Tibial nerve (tissue), 4 donors: ENCODE measurements at regions not wholly inside any gene's neighbourhood (a gene's known extent, or its start where the extent isn't known, plus 50 kb on each side); places are given as distances from the start of the nearest gene placed in this dataset.

ENCODE experiments used
- DNase-seq, 2 donors: peaks; one replicate each; pipeline ENCODE4 v3.0.0-alpha.2; 2019; ENCODE audit warnings: low spot score in 2 of 2
- H3K27ac ChIP-seq, 4 donors: fragments of 200-600 bp; sonication (generic) in 3 of 4; one replicate each; pipeline ENCODE4 v1.5.1; 2017 to 2019; ENCODE audit warnings: mild to moderate bottlenecking in 1 of 4
- H3K27me3 ChIP-seq, 2 donors: fragments of 200-600 bp; sonication (generic) in 1 of 2; one replicate each; pipeline versions ENCODE4 v1.5.1 to v1.6.0; 2017 to 2019
- H3K36me3 ChIP-seq, 3 donors: fragments of 200-600 bp; sonication (generic); one replicate each; pipeline ENCODE4 v1.5.1; 2018 to 2019
- H3K4me1 ChIP-seq, 4 donors: fragments of 200-600 bp; sonication (generic) in 3 of 4; one replicate each; pipeline ENCODE4 v1.5.1; 2017 to 2019
- H3K4me3 ChIP-seq, 4 donors: fragments of 200-600 bp; sonication (generic) in 3 of 4; one replicate each; pipeline ENCODE4 v1.5.1; 2017 to 2019; ENCODE audit warnings: mild to moderate bottlenecking in 1 of 4, moderate library complexity in 1 of 4
- H3K9me3 ChIP-seq, 4 donors: fragments of 200-600 bp; sonication (generic) in 3 of 4; one replicate each; pipeline ENCODE4 v1.5.1; 2017 to 2019
- CTCF ChIP-seq, 5 experiments: fragments of 200-600 bp in 3 of 5; fragments of 450-650 bp in 2 of 5; sonication (generic) in 3 of 5; IDR thresholded peaks; one replicate each; pipeline ENCODE4 v1.5.1; 2016 to 2019; ENCODE audit warnings: antibody characterized with exemption in 5 of 5, mild to moderate bottlenecking in 3 of 5, moderate library complexity in 2 of 5
- EP300 ChIP-seq, 2 donors: sonication (generic); formaldehyde crosslinking; IDR thresholded peaks; one replicate each; pipeline ENCODE4 v1.6.1; 2017; ENCODE audit warnings: antibody characterized with exemption in 2 of 2, mild to moderate bottlenecking in 1 of 2
- POLR2A ChIP-seq, 2 donors: fragments of 450-650 bp; IDR thresholded peaks; one replicate each; pipeline ENCODE4 v1.6.1; 2017; ENCODE audit warnings: antibody characterized with exemption in 2 of 2, mild to moderate bottlenecking in 2 of 2, moderate library complexity in 2 of 2
- WGBS, 2 donors: methylation state at CpG; one replicate each; pipeline ENCODE4 v1.1.5; 2018; 5-methylcytosine and 5-hydroxymethylcytosine counted together

DNA sequence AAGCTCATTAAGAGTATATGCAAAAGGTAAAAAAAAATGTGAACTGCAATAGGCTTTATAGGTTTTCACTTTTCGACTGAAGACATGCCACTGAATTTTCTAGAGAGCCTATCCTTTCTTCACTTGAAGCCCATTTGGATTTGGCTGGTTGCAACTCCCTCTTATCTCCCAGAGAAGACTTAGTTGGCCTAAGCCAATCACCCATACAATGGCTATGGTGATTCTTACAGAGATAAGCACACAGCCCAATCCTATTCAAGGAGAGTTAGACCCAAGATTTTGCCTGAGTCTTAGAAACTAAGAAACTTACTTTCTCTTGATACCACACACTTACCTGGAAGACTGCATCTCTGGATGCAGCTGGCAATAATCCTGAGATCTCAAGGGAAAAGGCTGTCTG lies 167.3 kb upstream of the PTCHD4 start:
- Histone ChIP-seq H3K4me3 (no peak overlapping the region), H3K27ac (no peak overlapping the region), H3K36me3 (no peaks in the 10 kb centered on the region), H3K27me3 (no peaks in the 10 kb centered on the region), H3K4me1 (peaks cover 0 to 6% (median 0%) of the 10 kb centered on the region in 4 donors), H3K9me3 (no peaks in the 10 kb centered on the region)
- no peak for TF ChIP-seq POLR2A (IDR thresholded peaks at IDR 0.05)
- no peak for TF ChIP-seq CTCF (IDR thresholded peaks at IDR 0.05)
- no peak for TF ChIP-seq EP300 (IDR thresholded peaks at IDR 0.05)
- DNase-seq, result no peak
- 83 to 93% methylated on average over 1 of the region's 1 CpG for WGBS, 2 donors

GRCh38 chr6:48272518-48272917 lies 161.5 kb upstream of the PTCHD4 start:
- WGBS, 2 donors, result 96% methylated on average over 1 of the region's 1 CpG
- Histone ChIP-seq H3K27me3 (no peaks in the 10 kb centered on the region), H3K27ac (no peak overlapping the region), H3K36me3 (no peaks in the 10 kb centered on the region), H3K9me3 (peaks cover 0 to 5% (median 1%) of the 10 kb centered on the region in 4 donors), H3K4me3 (no peak overlapping the region), H3K4me1 (no peaks in the 10 kb centered on the region)
- no peak for DNase-seq
- no peak for TF ChIP-seq EP300 (IDR thresholded peaks at IDR 0.05)
- no peak for TF ChIP-seq POLR2A (IDR thresholded peaks at IDR 0.05)
- no peak for TF ChIP-seq CTCF (IDR thresholded peaks at IDR 0.05)

- Histone ChIP-seq H3K4me1 (no peaks in the 10 kb centered on the region), H3K4me3 (no peak overlapping the region)
Observed at GRCh38 chr6:48255094-48255493, 144.1 kb upstream of the PTCHD4 start.

DNA sequence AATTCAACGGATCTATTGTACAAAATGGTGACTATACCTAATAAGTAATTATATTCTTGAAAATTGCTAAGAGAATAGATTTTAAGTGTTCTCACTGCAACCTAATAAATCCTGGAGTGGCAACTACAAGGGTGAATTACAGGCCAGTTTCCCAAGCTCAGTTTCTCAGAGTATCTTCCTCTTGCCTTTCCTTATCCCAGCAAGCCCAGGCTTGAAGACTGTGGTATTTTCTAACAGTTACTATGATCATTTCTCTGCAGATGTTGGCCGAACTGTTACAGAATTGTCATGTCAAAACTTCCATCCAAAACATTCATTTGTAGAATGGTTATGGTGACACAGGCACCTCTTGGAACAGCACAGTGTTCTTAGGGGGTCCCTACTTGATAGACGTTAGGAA lies 138.1 kb upstream of the PTCHD4 start:
- DNase-seq, result no peak
- WGBS, 2 donors, result 77 to 87% methylated on average over 3 of the region's 3 CpGs
- Histone ChIP-seq H3K4me3 (no peak overlapping the region), H3K27me3 (no peaks in the 10 kb centered on the region), H3K27ac (no peak overlapping the region), H3K9me3 (no peaks in the 10 kb centered on the region), H3K36me3 (no peaks in the 10 kb centered on the region), H3K4me1 (no peaks in the 10 kb centered on the region)
- TF ChIP-seq CTCF (IDR thresholded peaks at IDR 0.05), result no peak
- TF ChIP-seq EP300 (IDR thresholded peaks at IDR 0.05), result no peak
- TF ChIP-seq POLR2A (IDR thresholded peaks at IDR 0.05), result no peak

More at GRCh38 chr6:48255094-48255493, 144.1 kb upstream of the PTCHD4 start:
- H3K36me3 ChIP-seq, result no peaks in the 10 kb centered on the region
- no peak for DNase-seq
- no peaks in the 10 kb centered on the region for H3K9me3 ChIP-seq
- whole genome bisulfite sequencing, 2 donors, result 32 to 51% methylated on average over 3 of the region's 3 CpGs
- H3K27ac ChIP-seq, result no peak overlapping the region
- no peak for TF ChIP-seq EP300 (IDR thresholded peaks at IDR 0.05)
- no peak for TF ChIP-seq POLR2A (IDR thresholded peaks at IDR 0.05)
- no peak for TF ChIP-seq CTCF (IDR thresholded peaks at IDR 0.05)
- H3K27me3 ChIP-seq, result no peaks in the 10 kb centered on the region

- Histone ChIP-seq H3K9me3 (no peaks in the 10 kb centered on the region), H3K4me3 (no peak overlapping the region), H3K36me3 (no peaks in the 10 kb centered on the region), H3K4me1 (no peaks in the 10 kb centered on the region), H3K27me3 (no peaks in the 10 kb centered on the region), H3K27ac (no peak overlapping the region)
- TF ChIP-seq EP300 (IDR thresholded peaks at IDR 0.05) (no peak), POLR2A (IDR thresholded peaks at IDR 0.05) (no peak), CTCF (IDR thresholded peaks at IDR 0.05) (no peak)
- DNase-seq, result no peak
Observed at GRCh38 chr6:48243071-48243470, 132.1 kb upstream of the PTCHD4 start.
